ENCODE measurements at regions not wholly inside any gene's neighbourhood (a gene's known extent, or its start where the extent isn't known, plus 50 kb on each side); places are given as distances from the start of the nearest gene placed in this dataset.

- DNase-seq (ENCODE audit: low spot score), result no peak
- FAIRE-seq, result no peak
Measured at GRCh38 chr2:19810148-19810547, 91.6 kb downstream of the TTC32 start.

GRCh38 chr2:19809206-19809605 is 92.6 kb downstream of the TTC32 start:
- DNase-seq (ENCODE audit: low spot score) (no peak), FAIRE-seq (no peak)

GRCh38 chr2:19807866-19808265 is 93.9 kb downstream of the TTC32 start:
- no peak for FAIRE-seq
- DNase-seq (ENCODE audit: low spot score), result no peak

- DNase-seq (ENCODE audit: low spot score) (no peak), FAIRE-seq (no peak)
Measured at GRCh38 chr2:19807346-19807745, 94.4 kb downstream of the TTC32 start.

- no peak for FAIRE-seq
- DNase-seq (ENCODE audit: low spot score), result no peak
Measured at GRCh38 chr2:19806591-19806990, 95.2 kb downstream of the TTC32 start.

GRCh38 chr2:19806131-19806530 is 95.7 kb downstream of the TTC32 start:
- DNase-seq (ENCODE audit: low spot score) (no peak), FAIRE-seq (no peak)

- FAIRE-seq, result no peak
- DNase-seq (ENCODE audit: low spot score), result no peak
Measured at GRCh38 chr2:19805266-19805665, 96.5 kb downstream of the TTC32 start.

- no peak for FAIRE-seq
- DNase-seq (ENCODE audit: low spot score), result no peak
Measured at GRCh38 chr2:19804639-19805260, 97.0 kb downstream of the TTC32 start.

- FAIRE-seq (no peak), DNase-seq (ENCODE audit: low spot score) (peak; percentile 82)
Measured at GRCh38 chr2:19802086-19802841, 99.5 kb downstream of the TTC32 start.

- peak; percentile 97 for DNase-seq (ENCODE audit: low spot score)
- FAIRE-seq, result peak; percentile 96
Measured at GRCh38 chr2:19801367-19802080, 100.3 kb downstream of the TTC32 start.

GRCh38 chr2:19800796-19801195 is 101.0 kb downstream of the TTC32 start:
- no peak for FAIRE-seq
- DNase-seq (ENCODE audit: low spot score), result no peak

- no peak for FAIRE-seq
- DNase-seq (ENCODE audit: low spot score), result no peak
Measured at GRCh38 chr2:19799881-19800780, 101.7 kb downstream of the TTC32 start.

- DNase-seq (ENCODE audit: low spot score), result no peak
- FAIRE-seq, result no peak
Measured at GRCh38 chr2:19797871-19798270, 103.9 kb downstream of the TTC32 start.

GRCh38 chr2:19797243-19797810 is 104.5 kb downstream of the TTC32 start:
- DNase-seq (ENCODE audit: low spot score), result no peak
- no peak for FAIRE-seq

- peak; percentile 66 for DNase-seq (ENCODE audit: low spot score)
- peak; percentile 90 for FAIRE-seq
Measured at GRCh38 chr2:19796035-19796695, 105.6 kb downstream of the TTC32 start.

GRCh38 chr2:19793132-19793750 is 108.5 kb downstream of the TTC32 start:
- FAIRE-seq, result no peak
- DNase-seq (ENCODE audit: low spot score), result no peak

- FAIRE-seq, result no peak
- DNase-seq (ENCODE audit: low spot score), result no peak
Measured at GRCh38 chr2:19790291-19790690, 111.5 kb downstream of the TTC32 start.

GRCh38 chr2:19787134-19787533 is 114.6 kb downstream of the TTC32 start:
- no peak for FAIRE-seq
- no peak for DNase-seq (ENCODE audit: low spot score)

GRCh38 chr2:19786408-19787058 is 115.2 kb downstream of the TTC32 start:
- DNase-seq (ENCODE audit: low spot score), result peak; percentile 55
- FAIRE-seq, result no peak

GRCh38 chr2:19785867-19786266 is 115.9 kb downstream of the TTC32 start:
- FAIRE-seq (no peak), DNase-seq (ENCODE audit: low spot score) (no peak)
